Rectal smooth muscle tissue (tissue), 1 donor: ENCODE measurements at regions not wholly inside any gene's neighbourhood (a gene's known extent, or its start where the extent isn't known, plus 50 kb on each side); places are given as distances from the start of the nearest gene placed in this dataset.

Experiments used
- H3K27ac ChIP-seq: one replicate; pipeline ENCODE4 v1.7.0; 2013; ENCODE audit warnings: low read depth, low read length, inconsistent platforms
- H3K27me3 ChIP-seq: one replicate; pipeline ENCODE4 v1.7.0; 2013; ENCODE audit warnings: low read length; ENCODE audit not compliant: control insufficient read depth, insufficient read depth
- H3K36me3 ChIP-seq: one replicate; pipeline ENCODE4 v1.7.0; 2013; ENCODE audit warnings: low read length; ENCODE audit not compliant: control insufficient read depth, insufficient read depth
- H3K4me1 ChIP-seq: one replicate; pipeline ENCODE4 v1.7.0; 2013; ENCODE audit warnings: low read length; ENCODE audit not compliant: control insufficient read depth, insufficient read depth
- H3K4me3 ChIP-seq: one replicate; pipeline ENCODE4 v1.7.0; 2013; ENCODE audit warnings: low read length
- H3K9ac ChIP-seq: one replicate; pipeline ENCODE4 v1.7.0; 2013; ENCODE audit warnings: low read length

- Histone ChIP-seq H3K4me3 (no peak overlapping the region), H3K4me1 (no peaks in the 10 kb centered on the region), H3K27me3 (peaks cover 14% of the 10 kb centered on the region), H3K27ac (no peak overlapping the region), H3K36me3 (no peaks in the 10 kb centered on the region), H3K9ac (no peak overlapping the region)
These were observed 65.3 kb upstream of the GLI2 start for GRCh38 chr2:120670371-120670770.

- no peak overlapping the region for H3K9ac ChIP-seq
- H3K27ac ChIP-seq: no peak overlapping the region
- H3K4me1 ChIP-seq: no peaks in the 10 kb centered on the region
- peaks cover 14% of the 10 kb centered on the region for H3K27me3 ChIP-seq
- H3K36me3 ChIP-seq: no peaks in the 10 kb centered on the region
- no peak overlapping the region for H3K4me3 ChIP-seq
These were observed 64.7 kb upstream of the GLI2 start for GRCh38 chr2:120670771-120671480.

GRCh38 chr2:120672526-120673204, 63.0 kb upstream of the GLI2 start:
- Histone ChIP-seq H3K9ac (no peak overlapping the region), H3K27ac (no peak overlapping the region), H3K4me3 (no peak overlapping the region), H3K36me3 (no peaks in the 10 kb centered on the region), H3K27me3 (peaks cover 14% of the 10 kb centered on the region), H3K4me1 (no peaks in the 10 kb centered on the region)

GRCh38 chr2:120673205-120673550, 62.5 kb upstream of the GLI2 start:
- Histone ChIP-seq H3K27ac (no peak overlapping the region), H3K4me1 (no peaks in the 10 kb centered on the region), H3K27me3 (peaks cover 14% of the 10 kb centered on the region), H3K36me3 (no peaks in the 10 kb centered on the region), H3K9ac (no peak overlapping the region), H3K4me3 (no peak overlapping the region)

- Histone ChIP-seq H3K27ac (no peak overlapping the region), H3K27me3 (peaks cover 14% of the 10 kb centered on the region), H3K9ac (no peak overlapping the region), H3K36me3 (no peaks in the 10 kb centered on the region), H3K4me1 (no peaks in the 10 kb centered on the region), H3K4me3 (no peak overlapping the region)
These were observed 62.1 kb upstream of the GLI2 start for GRCh38 chr2:120673571-120674061.

- H3K9ac ChIP-seq: no peak overlapping the region
- H3K27ac ChIP-seq: no peak overlapping the region
- no peaks in the 10 kb centered on the region for H3K4me1 ChIP-seq
- peaks cover 17% of the 10 kb centered on the region for H3K27me3 ChIP-seq
- no peak overlapping the region for H3K4me3 ChIP-seq
- no peaks in the 10 kb centered on the region for H3K36me3 ChIP-seq
These were observed 61.2 kb upstream of the GLI2 start for GRCh38 chr2:120674246-120675170.

- Histone ChIP-seq H3K27me3 (peaks cover 8% of the 10 kb centered on the region), H3K4me1 (no peaks in the 10 kb centered on the region), H3K36me3 (no peaks in the 10 kb centered on the region), H3K9ac (no peak overlapping the region), H3K4me3 (no peak overlapping the region), H3K27ac (no peak overlapping the region)
These were observed 60.1 kb upstream of the GLI2 start for GRCh38 chr2:120675460-120676130.

GRCh38 chr2:120677221-120677620, 58.4 kb upstream of the GLI2 start:
- Histone ChIP-seq H3K9ac (no peak overlapping the region), H3K27me3 (peaks cover 7% of the 10 kb centered on the region)

GRCh38 chr2:120677696-120678247, 57.9 kb upstream of the GLI2 start:
- H3K27ac ChIP-seq: no peak overlapping the region
- H3K4me1 ChIP-seq: no peaks in the 10 kb centered on the region
- H3K9ac ChIP-seq: no peak overlapping the region
- H3K4me3 ChIP-seq: no peak overlapping the region
- H3K36me3 ChIP-seq: no peaks in the 10 kb centered on the region
- peaks cover 7% of the 10 kb centered on the region for H3K27me3 ChIP-seq

More at GRCh38 chr2:120677221-120677620, 58.4 kb upstream of the GLI2 start:
- no peaks in the 10 kb centered on the region for H3K4me1 ChIP-seq
- H3K4me3 ChIP-seq: no peak overlapping the region
- H3K27ac ChIP-seq: no peak overlapping the region
- no peaks in the 10 kb centered on the region for H3K36me3 ChIP-seq

GRCh38 chr2:120678251-120678650, 57.4 kb upstream of the GLI2 start:
- no peaks in the 10 kb centered on the region for H3K36me3 ChIP-seq
- peaks cover 4% of the 10 kb centered on the region for H3K27me3 ChIP-seq
- H3K9ac ChIP-seq: no peak overlapping the region
- H3K27ac ChIP-seq: no peak overlapping the region
- no peaks in the 10 kb centered on the region for H3K4me1 ChIP-seq
- no peak overlapping the region for H3K4me3 ChIP-seq

GRCh38 chr2:120678926-120679325, 56.7 kb upstream of the GLI2 start:
- no peaks in the 10 kb centered on the region for H3K36me3 ChIP-seq
- no peak overlapping the region for H3K4me3 ChIP-seq
- peaks cover 3% of the 10 kb centered on the region for H3K27me3 ChIP-seq
- H3K4me1 ChIP-seq: peaks cover 3% of the 10 kb centered on the region
- no peak overlapping the region for H3K27ac ChIP-seq
- H3K9ac ChIP-seq: no peak overlapping the region
